CD14-positive monocyte (primary cell): ENCODE measurements at regions not wholly inside any gene's neighbourhood (a gene's known extent, or its start where the extent isn't known, plus 50 kb on each side); places are given as distances from the start of the nearest gene placed in this dataset.

Experiments
- DNase-seq, 3 donors: peaks; one replicate each; pipeline ENCODE4 v3.0.0-alpha.2; 2011 to 2022
- H2AFZ ChIP-seq: 2 replicates; pipeline ENCODE4 v1.6.0; 2012; ENCODE audit warnings: mild to moderate bottlenecking, low read depth, low read length, inconsistent platforms; ENCODE audit not compliant: insufficient read depth, poor library complexity, severe bottlenecking
- H3K27ac ChIP-seq, 2 donors: 1 replicate in 1 of 2; 2 replicates in 1 of 2; pipeline ENCODE4 v1.5.1; 2012 to 2013; ENCODE audit warnings: low read length in 2 of 2, control low read depth in 1 of 2, inconsistent platforms in 1 of 2, low read depth in 1 of 2, mild to moderate bottlenecking in 1 of 2
- H3K27me3 ChIP-seq, 2 donors: one replicate each; pipeline versions ENCODE4 v1.6.0 to v1.6.1; 2011 to 2013; ENCODE audit warnings: low read length in 2 of 2; ENCODE audit not compliant: control insufficient read depth in 2 of 2, insufficient read depth in 2 of 2
- H3K36me3 ChIP-seq, 2 donors: replicated peaks in 1 of 2; 1 replicate in 1 of 2; 2 replicates in 1 of 2; pipeline versions ENCODE4 v1.5.1 to v1.6.1; 2012 to 2013; ENCODE audit warnings: low read length in 2 of 2, control low read depth in 1 of 2, inconsistent platforms in 1 of 2, mild to moderate bottlenecking in 1 of 2; ENCODE audit not compliant: insufficient read depth in 2 of 2, control insufficient read depth in 1 of 2
- H3K4me1 ChIP-seq, 2 donors: 1 replicate in 1 of 2; 2 replicates in 1 of 2; pipeline versions ENCODE4 v1.5.1 to v1.6.1; 2012 to 2013; ENCODE audit warnings: low read length in 2 of 2, control low read depth in 1 of 2, inconsistent platforms in 1 of 2, mild to moderate bottlenecking in 1 of 2, moderate library complexity in 1 of 2; ENCODE audit not compliant: insufficient read depth in 2 of 2, control insufficient read depth in 1 of 2
- H3K4me2 ChIP-seq: replicated peaks from 2 replicates; pipeline ENCODE3; 2012; ENCODE audit warnings: low read length, moderate library complexity, mild to moderate bottlenecking; ENCODE audit not compliant: poor library complexity, severe bottlenecking; ENCODE audit errors: extremely low read depth
- H3K4me3 ChIP-seq, 3 experiments: fragments of 200-600 bp in 1 of 3; sonication (generic) in 1 of 3; replicated peaks in 1 of 3; 1 replicate in 2 of 3; 2 replicates in 1 of 3; pipeline ENCODE4 v1.5.1; 2011 to 2013; ENCODE audit warnings: low read length in 3 of 3, mild to moderate bottlenecking in 3 of 3, control low read depth in 2 of 3, low read depth in 2 of 3, inconsistent platforms in 1 of 3, moderate library complexity in 1 of 3
- H3K79me2 ChIP-seq: 2 replicates; pipeline ENCODE4 v1.6.0; 2012; ENCODE audit warnings: mild to moderate bottlenecking, control low read depth, inconsistent platforms, low read length, moderate library complexity; ENCODE audit not compliant: insufficient read depth
- H3K9ac ChIP-seq: 2 replicates; pipeline ENCODE4 v1.6.0; 2017; ENCODE audit warnings: low read length, mild to moderate bottlenecking; ENCODE audit not compliant: insufficient read depth, poor library complexity, severe bottlenecking
- H3K9me3 ChIP-seq, 2 donors: replicated peaks in 1 of 2; 1 replicate in 1 of 2; 2 replicates in 1 of 2; pipeline versions ENCODE4 v1.5.1 to v1.6.1; 2012 to 2013; ENCODE audit warnings: low read length in 2 of 2, control low read depth in 1 of 2; ENCODE audit not compliant: control insufficient read depth in 1 of 2, insufficient read depth in 1 of 2
- H4K20me1 ChIP-seq: 2 replicates; pipeline ENCODE4 v1.6.0; 2012; ENCODE audit warnings: mild to moderate bottlenecking, low read length, control low read depth, moderate library complexity; ENCODE audit not compliant: insufficient read depth
- H3K27ac Mint-ChIP-seq, 7 donors: one replicate each; pipeline ENCODE4 v1.8.0; 2020; ENCODE audit warnings: mild to moderate bottlenecking in 7 of 7, mixed read lengths in 7 of 7, moderate library complexity in 6 of 7, inconsistent platforms in 2 of 7
- H3K27me3 Mint-ChIP-seq, 3 donors: one replicate each; pipeline ENCODE4 v1.8.0; 2021 to 2022; ENCODE audit warnings: low read depth in 3 of 3, mild to moderate bottlenecking in 3 of 3, mixed read lengths in 3 of 3, moderate library complexity in 3 of 3, inconsistent platforms in 1 of 3
- H3K36me3 Mint-ChIP-seq, 2 donors: one replicate each; pipeline ENCODE4 v1.8.0; 2020; ENCODE audit warnings: mixed read lengths in 2 of 2, inconsistent platforms in 1 of 2, mild to moderate bottlenecking in 1 of 2
- H3K4me1 Mint-ChIP-seq: one replicate; pipeline ENCODE4 v1.8.0; 2020; ENCODE audit warnings: mild to moderate bottlenecking, mixed read lengths
- H3K4me3 Mint-ChIP-seq, 2 donors: one replicate each; pipeline ENCODE4 v1.8.0; 2020; ENCODE audit warnings: mild to moderate bottlenecking in 2 of 2, mixed read lengths in 2 of 2, moderate library complexity in 1 of 2
- H3K9me3 Mint-ChIP-seq, 7 donors: one replicate each; pipeline ENCODE4 v1.8.0; 2020 to 2022; ENCODE audit warnings: mixed read lengths in 7 of 7, mild to moderate bottlenecking in 6 of 7, moderate library complexity in 6 of 7, inconsistent platforms in 2 of 7
- WGBS: methylation state at CpG from one replicate; pipeline ENCODE4 v1.1.5; 2013; ENCODE audit warnings: missing lambda C conversion rate; ENCODE audit not compliant: insufficient coverage; 5-methylcytosine and 5-hydroxymethylcytosine counted together
- intact Hi-C, 2 donors: fragments of 100-400 bp; cut with micrococcal nuclease; formaldehyde crosslinking; loops; one replicate each; pipeline versions ENCODE4 v1.15.0 to v1.15.1; 2023
- TF ChIP-seq, protein P1 (sequence below): fragments of 200-600 bp; IDR thresholded peaks from one replicate; pipeline ENCODE4 v1.8.0; 2022; ENCODE audit warnings: antibody characterized with exemption, mild to moderate bottlenecking

DNA sequence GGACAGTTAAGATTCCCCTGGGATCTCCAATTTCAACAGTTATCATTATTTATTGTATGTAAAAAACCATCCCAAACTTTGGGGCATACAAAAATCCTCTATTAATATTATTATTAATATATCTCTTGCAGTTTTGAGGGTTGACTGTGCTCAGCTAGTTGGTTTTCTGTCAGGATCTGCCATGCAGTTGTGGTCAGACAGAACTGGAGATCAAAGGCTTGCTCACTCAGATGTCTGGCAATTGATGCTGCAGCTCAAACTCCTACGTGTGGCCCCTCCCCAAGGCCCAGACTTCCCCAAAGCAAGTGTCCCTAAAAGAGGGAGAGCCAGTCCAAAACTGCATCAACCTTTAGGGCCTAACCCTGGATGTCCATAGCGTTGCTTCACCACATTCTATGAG is 204.7 kb downstream of the TTC32 start:
- no peaks in the 10 kb centered on the region for H3K4me1 Mint-ChIP-seq
- H3K27me3 Mint-ChIP-seq = peaks cover 0 to 6% (median 0%) of the 10 kb centered on the region in 3 donors
- peaks cover 5 to 19% of the 10 kb centered on the region in 2 donors for H3K9me3 ChIP-seq
- H4K20me1 ChIP-seq = no peaks in the 10 kb centered on the region
- H3K4me3 ChIP-seq = no peak overlapping the region
- H3K4me2 ChIP-seq = no peak overlapping the region
- H3K36me3 ChIP-seq = no peaks in the 10 kb centered on the region
- H3K36me3 Mint-ChIP-seq = no peaks in the 10 kb centered on the region
- no peaks in the 10 kb centered on the region for H3K27me3 ChIP-seq
- no peaks in the 10 kb centered on the region for H3K79me2 ChIP-seq
- H3K4me1 ChIP-seq = no peaks in the 10 kb centered on the region
- no peak overlapping the region for H3K27ac ChIP-seq
- no peak overlapping the region for H3K4me3 Mint-ChIP-seq
- H3K9me3 Mint-ChIP-seq = peaks cover 3 to 20% (median 9%) of the 10 kb centered on the region in 7 donors
- WGBS = 92% methylated on average over 2 of the region's 2 CpGs
- no peak overlapping the region for H3K27ac Mint-ChIP-seq
- no peak overlapping the region for H3K9ac ChIP-seq
- intact Hi-C loops = no loop called here
- no peak overlapping the region for H2AFZ ChIP-seq
- TF ChIP-seq, protein P1, sequence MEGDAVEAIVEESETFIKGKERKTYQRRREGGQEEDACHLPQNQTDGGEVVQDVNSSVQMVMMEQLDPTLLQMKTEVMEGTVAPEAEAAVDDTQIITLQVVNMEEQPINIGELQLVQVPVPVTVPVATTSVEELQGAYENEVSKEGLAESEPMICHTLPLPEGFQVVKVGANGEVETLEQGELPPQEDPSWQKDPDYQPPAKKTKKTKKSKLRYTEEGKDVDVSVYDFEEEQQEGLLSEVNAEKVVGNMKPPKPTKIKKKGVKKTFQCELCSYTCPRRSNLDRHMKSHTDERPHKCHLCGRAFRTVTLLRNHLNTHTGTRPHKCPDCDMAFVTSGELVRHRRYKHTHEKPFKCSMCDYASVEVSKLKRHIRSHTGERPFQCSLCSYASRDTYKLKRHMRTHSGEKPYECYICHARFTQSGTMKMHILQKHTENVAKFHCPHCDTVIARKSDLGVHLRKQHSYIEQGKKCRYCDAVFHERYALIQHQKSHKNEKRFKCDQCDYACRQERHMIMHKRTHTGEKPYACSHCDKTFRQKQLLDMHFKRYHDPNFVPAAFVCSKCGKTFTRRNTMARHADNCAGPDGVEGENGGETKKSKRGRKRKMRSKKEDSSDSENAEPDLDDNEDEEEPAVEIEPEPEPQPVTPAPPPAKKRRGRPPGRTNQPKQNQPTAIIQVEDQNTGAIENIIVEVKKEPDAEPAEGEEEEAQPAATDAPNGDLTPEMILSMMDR = no peak
- DNase-seq = no peak

DNA sequence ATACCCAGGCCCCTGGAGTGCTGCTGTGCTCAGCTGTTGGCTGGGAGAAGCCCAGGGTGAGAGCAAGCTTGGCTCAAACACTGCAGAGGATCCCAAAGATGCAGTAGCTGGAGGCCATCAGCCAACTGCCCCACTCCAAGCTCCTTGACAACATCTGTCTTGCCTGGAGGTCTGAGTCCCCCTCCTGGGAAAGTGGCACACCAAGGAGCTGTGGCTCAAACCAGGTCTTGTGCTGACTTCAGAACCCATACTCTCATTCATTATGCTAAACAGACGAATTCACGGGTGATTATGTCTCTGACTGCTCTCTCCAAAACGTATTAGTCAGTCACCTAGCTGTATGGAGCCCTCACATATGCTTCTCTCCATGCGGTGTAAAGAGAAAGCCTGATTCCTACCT is 206.1 kb downstream of the TTC32 start:
- H4K20me1 ChIP-seq = no peaks in the 10 kb centered on the region
- no peak overlapping the region for H2AFZ ChIP-seq
- WGBS = 61% methylated on average over 4 of the region's 4 CpGs
- H3K9me3 Mint-ChIP-seq = peaks cover 0 to 17% (median 8%) of the 10 kb centered on the region in 7 donors
- H3K36me3 ChIP-seq = no peaks in the 10 kb centered on the region
- peaks cover 0 to 6% (median 0%) of the 10 kb centered on the region in 3 donors for H3K27me3 Mint-ChIP-seq
- H3K9ac ChIP-seq = no peak overlapping the region
- no peaks in the 10 kb centered on the region for H3K4me1 ChIP-seq
- H3K79me2 ChIP-seq = no peaks in the 10 kb centered on the region
- H3K4me1 Mint-ChIP-seq = no peaks in the 10 kb centered on the region
- TF ChIP-seq, protein P1 = no peak
- no peak overlapping the region for H3K27ac ChIP-seq
- DNase-seq = no peak
- H3K27me3 ChIP-seq = no peaks in the 10 kb centered on the region
- no peak overlapping the region for H3K27ac Mint-ChIP-seq
- H3K4me3 Mint-ChIP-seq = no peak overlapping the region
- no peak overlapping the region for H3K4me2 ChIP-seq
- intact Hi-C loops = no loop called here
- no peaks in the 10 kb centered on the region for H3K36me3 Mint-ChIP-seq
- H3K9me3 ChIP-seq = peaks cover 5 to 19% of the 10 kb centered on the region in 2 donors
- no peak overlapping the region for H3K4me3 ChIP-seq
